ENCODE measurements at regions not wholly inside any gene's neighbourhood (a gene's known extent, or its start where the extent isn't known, plus 50 kb on each side); places are given as distances from the start of the nearest gene placed in this dataset.

GRCh38 chr6:4671587-4672115, 104.6 kb upstream of the CDYL start:
- TF ChIP-seq CTCF (IDR thresholded peaks at IDR 0.05) = no peak
- Mint-ChIP-seq H3K27me3 (peaks cover 5% of the 10 kb centered on the region), H3K4me1 (ENCODE audit: low read depth) (no peaks in the 10 kb centered on the region), H3K36me3 (ENCODE audit: low read depth) (no peaks in the 10 kb centered on the region), H3K9me3 (no peaks in the 10 kb centered on the region), H3K4me3 (no peak overlapping the region), H3K27ac (no peak overlapping the region)
- ATAC-seq (no peak), DNase-seq (no peak)
- intact Hi-C loops (cut with micrococcal nuclease) = no loop called here
- ChIA-PET POLR2A (no interaction called here), CTCF (no interaction called here)

DNA sequence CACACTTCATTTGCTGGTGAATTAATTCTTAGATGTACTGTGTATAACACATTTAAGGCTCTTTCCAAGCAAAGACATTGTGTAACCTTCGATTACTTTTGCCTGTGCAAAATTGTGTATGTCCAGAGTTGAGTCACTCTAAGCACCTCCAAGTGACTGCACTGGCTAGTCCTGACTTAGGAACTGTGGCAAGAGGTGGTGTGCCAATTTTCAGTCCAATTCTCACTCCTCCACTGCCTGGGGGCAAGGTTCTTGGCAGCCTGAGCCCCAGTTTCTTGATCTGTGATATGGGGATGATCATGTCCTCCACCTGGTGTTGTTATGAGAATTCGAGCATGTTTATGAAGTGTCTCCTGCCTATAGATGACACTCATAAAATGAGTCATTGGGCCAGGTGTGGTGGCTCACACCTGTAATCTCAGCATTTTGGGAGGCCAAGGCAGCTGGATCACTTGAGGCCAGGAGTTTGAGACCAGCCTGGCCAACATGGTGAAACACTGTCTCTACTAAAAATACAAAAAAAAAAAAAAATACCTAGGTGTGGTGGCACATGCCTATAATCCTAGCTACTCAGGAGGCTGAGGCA, 105.3 kb upstream of the CDYL start:
- intact Hi-C loops (cut with micrococcal nuclease) = no loop called here
- Mint-ChIP-seq H3K4me1 (ENCODE audit: low read depth) (no peaks in the 10 kb centered on the region), H3K4me3 (no peak overlapping the region), H3K27me3 (peaks cover 5% of the 10 kb centered on the region), H3K9me3 (no peaks in the 10 kb centered on the region), H3K27ac (no peak overlapping the region), H3K36me3 (ENCODE audit: low read depth) (no peaks in the 10 kb centered on the region)
- no peak for TF ChIP-seq CTCF (IDR thresholded peaks at IDR 0.05)
- ChIA-PET CTCF (no interaction called here), POLR2A (no interaction called here)
- no peak for DNase-seq
- ATAC-seq = no peak

GRCh38 chr6:4670290-4670689, 105.9 kb upstream of the CDYL start:
- H3K27me3 Mint-ChIP-seq = peaks cover 5% of the 10 kb centered on the region
- POLR2A ChIA-PET = no interaction called here
- DNase-seq = no peak
- no peaks in the 10 kb centered on the region for H3K4me1 Mint-ChIP-seq (ENCODE audit: low read depth)
- H3K36me3 Mint-ChIP-seq (ENCODE audit: low read depth) = no peaks in the 10 kb centered on the region
- intact Hi-C loops (cut with micrococcal nuclease) = no loop called here
- H3K27ac Mint-ChIP-seq = no peak overlapping the region
- ATAC-seq = no peak
- no peak for TF ChIP-seq CTCF (IDR thresholded peaks at IDR 0.05)
- H3K9me3 Mint-ChIP-seq = no peaks in the 10 kb centered on the region
- CTCF ChIA-PET = no interaction called here
- no peak overlapping the region for H3K4me3 Mint-ChIP-seq

DNA sequence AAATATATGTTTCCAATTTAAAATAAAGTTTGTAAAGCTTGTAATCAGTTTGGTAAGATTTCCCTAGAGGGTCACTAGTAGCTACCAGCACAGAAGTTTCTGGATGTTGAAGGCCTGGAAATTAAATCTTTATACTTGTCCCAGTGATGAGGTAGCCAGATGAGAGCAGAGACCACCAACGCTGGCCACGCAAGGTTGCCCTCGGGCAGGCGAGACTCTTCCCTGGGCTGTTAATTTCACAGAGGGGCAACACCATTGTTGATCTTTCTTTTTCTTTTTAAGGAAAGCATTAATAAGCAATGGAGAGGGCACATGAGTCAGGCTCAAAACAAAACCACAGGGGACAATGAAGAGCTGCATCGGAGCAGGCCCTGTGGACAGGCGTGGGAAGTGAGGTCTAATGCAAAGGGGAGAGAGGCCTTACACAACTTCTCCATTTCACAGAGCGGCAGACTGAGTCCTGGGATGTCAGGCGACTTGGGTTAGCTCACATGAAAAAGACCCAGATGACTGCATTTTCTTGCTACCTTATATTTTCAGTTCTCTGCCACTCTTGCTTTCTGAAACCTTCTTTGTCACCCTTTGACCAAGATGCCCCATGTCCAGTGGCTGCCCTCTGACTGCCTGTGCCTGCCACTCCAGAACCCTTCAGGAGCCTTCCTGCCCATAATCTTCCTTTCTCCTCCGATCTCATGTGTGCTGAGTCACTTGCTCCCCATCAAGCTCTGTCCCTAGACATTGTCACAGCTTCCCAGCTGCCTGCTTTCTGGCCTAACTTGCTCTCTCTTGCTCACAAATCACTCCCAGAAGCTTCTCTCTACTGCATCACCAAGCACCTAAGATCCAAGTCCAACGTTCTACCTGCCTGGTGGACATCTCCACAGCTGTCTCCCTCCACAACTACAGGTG, 107.7 kb upstream of the CDYL start:
- H3K27ac Mint-ChIP-seq = no peak overlapping the region
- ChIA-PET POLR2A (no interaction called here), CTCF (no interaction called here)
- H3K27me3 Mint-ChIP-seq = peaks cover 1% of the 10 kb centered on the region
- H3K36me3 Mint-ChIP-seq (ENCODE audit: low read depth) = no peaks in the 10 kb centered on the region
- DNase-seq (no peak), ATAC-seq (no peak)
- H3K4me1 Mint-ChIP-seq (ENCODE audit: low read depth) = no peaks in the 10 kb centered on the region
- intact Hi-C loops (cut with micrococcal nuclease) = no loop called here
- H3K4me3 Mint-ChIP-seq = no peak overlapping the region
- TF ChIP-seq CTCF (IDR thresholded peaks at IDR 0.05) = no peak
- no peaks in the 10 kb centered on the region for H3K9me3 Mint-ChIP-seq

DNA sequence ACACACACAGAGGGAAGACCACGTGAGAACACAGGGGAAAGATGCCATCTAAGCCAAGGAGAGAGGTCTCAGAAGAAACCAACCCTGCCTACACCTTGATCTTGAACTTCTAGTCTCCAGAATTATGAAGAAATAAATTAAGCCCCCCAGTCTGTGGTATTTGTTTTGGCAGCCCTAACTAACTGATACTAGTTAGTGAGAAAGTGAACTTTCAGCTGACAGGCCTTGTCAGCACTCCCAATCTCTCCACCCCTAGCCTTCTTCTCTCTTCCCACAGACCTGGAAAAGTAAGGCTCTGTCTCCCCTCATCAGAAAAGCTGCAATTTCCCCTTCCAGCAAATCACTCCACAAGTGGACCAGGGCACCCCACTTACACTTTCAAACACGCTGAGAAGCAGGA, 108.6 kb upstream of the CDYL start:
- Mint-ChIP-seq H3K4me1 (ENCODE audit: low read depth) (no peaks in the 10 kb centered on the region), H3K4me3 (no peak overlapping the region), H3K27ac (no peak overlapping the region), H3K9me3 (no peaks in the 10 kb centered on the region), H3K36me3 (ENCODE audit: low read depth) (no peaks in the 10 kb centered on the region), H3K27me3 (peaks cover 1% of the 10 kb centered on the region)
- intact Hi-C loops (cut with micrococcal nuclease) = no loop called here
- DNase-seq (no peak), ATAC-seq (no peak)
- TF ChIP-seq CTCF (IDR thresholded peaks at IDR 0.05) = no peak
- ChIA-PET CTCF (no interaction called here), POLR2A (no interaction called here)

All from activated CD8-positive, alpha-beta T cell treated with anti-CD3 and anti-CD28 coated beads for 36 hours (primary cell).